GM23248 (cell line): ENCODE measurements at regions not wholly inside any gene's neighbourhood (a gene's known extent, or its start where the extent isn't known, plus 50 kb on each side); places are given as distances from the start of the nearest gene placed in this dataset.

ENCODE experiments used
- DNase-seq: peaks from one replicate; pipeline ENCODE4 v3.0.0-alpha.2; 2015
- H2AFZ ChIP-seq: fragments of 200-600 bp; sonication (generic); 2 replicates; pipeline ENCODE4 v1.6.1; 2016; ENCODE audit warnings: antibody characterized with exemption
- H3F3A ChIP-seq: fragments of 200-600 bp; sonication (generic); 2 replicates; pipeline ENCODE4 v1.6.1; 2016; ENCODE audit warnings: mild to moderate bottlenecking, antibody characterized with exemption, mixed run types; ENCODE audit not compliant: insufficient read depth
- H3K27ac ChIP-seq: fragments of 200-600 bp; sonication (generic); 2 replicates; pipeline ENCODE4 v1.5.1; 2016; ENCODE audit warnings: mild to moderate bottlenecking
- H3K27me3 ChIP-seq: fragments of 200-600 bp; sonication (generic); replicated peaks from 2 replicates; pipeline ENCODE4 v1.6.1; 2016; ENCODE audit warnings: mild to moderate bottlenecking; ENCODE audit not compliant: insufficient read depth
- H3K36me3 ChIP-seq: fragments of 200-600 bp; sonication (generic); 2 replicates; pipeline ENCODE4 v1.6.1; 2016; ENCODE audit warnings: low read depth, mild to moderate bottlenecking
- H3K4me1 ChIP-seq: fragments of 200-600 bp; sonication (generic); 2 replicates; pipeline ENCODE4 v1.6.1; 2016; ENCODE audit warnings: mild to moderate bottlenecking; ENCODE audit not compliant: insufficient read depth
- H3K4me2 ChIP-seq: fragments of 200-600 bp; sonication (generic); one replicate; pipeline ENCODE4 v1.6.1; 2016; ENCODE audit warnings: mild to moderate bottlenecking; ENCODE audit not compliant: unreplicated experiment
- H3K4me3 ChIP-seq: fragments of 200-600 bp; sonication (generic); 2 replicates; pipeline ENCODE4 v1.5.1; 2016; ENCODE audit warnings: mild to moderate bottlenecking
- H3K79me2 ChIP-seq: fragments of 200-600 bp; sonication (generic); 2 replicates; pipeline ENCODE4 v1.6.1; 2016; ENCODE audit warnings: mild to moderate bottlenecking; ENCODE audit not compliant: insufficient read depth
- H3K9ac ChIP-seq: fragments of 200-600 bp; sonication (generic); 2 replicates; pipeline ENCODE4 v1.6.1; 2016; ENCODE audit warnings: mild to moderate bottlenecking
- H3K9me2 ChIP-seq: fragments of 200-600 bp; sonication (generic); 2 replicates; pipeline ENCODE4 v1.6.1; 2016; ENCODE audit warnings: mixed run types, mild to moderate bottlenecking, moderate library complexity; ENCODE audit not compliant: insufficient read depth
- H3K9me3 ChIP-seq: fragments of 200-600 bp; sonication (generic); one replicate; pipeline ENCODE4 v1.6.1; 2017; ENCODE audit warnings: low read depth
- H4K20me1 ChIP-seq: fragments of 200-600 bp; sonication (generic); 2 replicates; pipeline ENCODE4 v1.6.0; 2016; ENCODE audit not compliant: insufficient read depth
- EZH2 ChIP-seq: fragments of 200-600 bp; sonication (generic); IDR thresholded peaks from 2 replicates; pipeline ENCODE4 v1.6.1; 2018; ENCODE audit warnings: antibody characterized with exemption, mild to moderate bottlenecking; ENCODE audit not compliant: insufficient read depth, poor library complexity, severe bottlenecking
- EZH2phosphoT487 ChIP-seq: fragments of 200-600 bp; sonication (generic); IDR thresholded peaks from 2 replicates; pipeline ENCODE4 v1.6.1; 2018; ENCODE audit warnings: antibody characterized with exemption, moderate library complexity, mild to moderate bottlenecking, low read depth; ENCODE audit not compliant: insufficient read depth
- WGBS, 2 experiments: methylation state at CpG; one replicate each; pipeline ENCODE4 v1.1.6; 2015 to 2017; ENCODE audit warnings: low lambda C conversion rate in 2 of 2, low coverage in 1 of 2; ENCODE audit errors: missing lambda C conversion rate in 2 of 2; 5-methylcytosine and 5-hydroxymethylcytosine counted together
- in situ Hi-C: fragments of 300-500 bp; cut with MboI; formaldehyde crosslinking; loops from 2 replicates; pipeline ENCODE4 v1.15.0; 2020

DNA sequence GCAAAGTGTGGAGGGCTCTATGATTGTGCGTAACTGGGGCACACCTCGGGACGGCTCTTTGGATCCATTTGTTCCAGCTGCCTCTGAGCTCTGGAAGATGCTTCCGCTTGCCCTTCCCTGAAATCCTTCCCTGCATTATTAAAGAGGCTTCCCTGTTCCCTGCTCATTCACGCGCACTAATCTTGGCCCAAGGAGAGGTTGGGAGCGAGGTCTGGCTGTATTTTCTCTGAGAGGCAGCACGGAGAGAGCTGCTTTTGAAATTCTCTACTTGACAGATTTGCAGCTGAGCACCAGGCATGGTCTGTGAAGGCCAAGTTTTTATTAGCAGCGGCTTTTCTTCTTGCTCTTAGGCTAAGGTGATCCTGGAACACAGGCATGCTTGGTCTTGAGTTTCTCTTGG, 94.8 kb upstream of the NTM start:
- DNase-seq: no peak
- WGBS, 2 experiments: 20 to 24% methylated on average over 9 of the region's 9 CpGs
- H3K9me2 ChIP-seq: no peaks in the 10 kb centered on the region
- no peaks in the 10 kb centered on the region for H3K9me3 ChIP-seq
- no peaks in the 10 kb centered on the region for H3K4me1 ChIP-seq
- H3K36me3 ChIP-seq: no peaks in the 10 kb centered on the region
- in situ Hi-C loops: no loop called here
- H3K4me3 ChIP-seq: no peak overlapping the region
- no peaks in the 10 kb centered on the region for H3F3A ChIP-seq
- no peak for TF ChIP-seq EZH2
- TF ChIP-seq EZH2phosphoT487: no peak
- no peaks in the 10 kb centered on the region for H4K20me1 ChIP-seq
- H3K4me2 ChIP-seq: no peak overlapping the region
- H3K79me2 ChIP-seq: no peaks in the 10 kb centered on the region
- H3K27me3 ChIP-seq: peaks cover 26% of the 10 kb centered on the region
- no peak overlapping the region for H3K27ac ChIP-seq
- no peak overlapping the region for H2AFZ ChIP-seq
- no peak overlapping the region for H3K9ac ChIP-seq

DNA sequence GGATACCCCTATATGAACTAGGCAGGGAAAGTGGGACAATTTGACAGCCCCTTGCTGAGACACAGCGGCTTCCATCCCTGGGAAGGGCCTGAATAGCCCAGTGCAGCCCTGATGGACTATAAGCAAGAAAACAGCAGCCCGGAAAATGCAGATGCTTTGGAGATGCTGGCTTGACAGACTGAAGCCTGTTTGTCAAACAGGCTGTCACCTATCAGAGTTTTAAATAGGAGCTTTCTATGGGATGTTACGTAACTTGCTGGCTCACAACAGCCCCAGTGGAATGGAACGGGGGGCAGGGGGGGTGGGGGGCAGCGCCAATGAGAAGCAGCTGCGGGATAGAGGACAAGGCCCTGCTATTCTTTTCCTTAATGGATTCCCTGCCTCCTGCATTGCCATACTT, 91.9 kb upstream of the NTM start:
- no peaks in the 10 kb centered on the region for H4K20me1 ChIP-seq
- in situ Hi-C loops: no loop called here
- no peak for TF ChIP-seq EZH2phosphoT487
- no peak for TF ChIP-seq EZH2
- H3K9me2 ChIP-seq: no peaks in the 10 kb centered on the region
- no peaks in the 10 kb centered on the region for H3K9me3 ChIP-seq
- WGBS, 2 experiments: 18 to 24% methylated on average over 6 of the region's 6 CpGs
- no peak for DNase-seq
- H3K79me2 ChIP-seq: no peaks in the 10 kb centered on the region
- H3K27ac ChIP-seq: no peak overlapping the region
- no peaks in the 10 kb centered on the region for H3K4me1 ChIP-seq
- H3K36me3 ChIP-seq: no peaks in the 10 kb centered on the region
- no peak overlapping the region for H2AFZ ChIP-seq
- H3F3A ChIP-seq: no peaks in the 10 kb centered on the region
- no peak overlapping the region for H3K4me3 ChIP-seq
- peaks cover 23% of the 10 kb centered on the region for H3K27me3 ChIP-seq
- H3K4me2 ChIP-seq: no peak overlapping the region
- no peak overlapping the region for H3K9ac ChIP-seq

DNA sequence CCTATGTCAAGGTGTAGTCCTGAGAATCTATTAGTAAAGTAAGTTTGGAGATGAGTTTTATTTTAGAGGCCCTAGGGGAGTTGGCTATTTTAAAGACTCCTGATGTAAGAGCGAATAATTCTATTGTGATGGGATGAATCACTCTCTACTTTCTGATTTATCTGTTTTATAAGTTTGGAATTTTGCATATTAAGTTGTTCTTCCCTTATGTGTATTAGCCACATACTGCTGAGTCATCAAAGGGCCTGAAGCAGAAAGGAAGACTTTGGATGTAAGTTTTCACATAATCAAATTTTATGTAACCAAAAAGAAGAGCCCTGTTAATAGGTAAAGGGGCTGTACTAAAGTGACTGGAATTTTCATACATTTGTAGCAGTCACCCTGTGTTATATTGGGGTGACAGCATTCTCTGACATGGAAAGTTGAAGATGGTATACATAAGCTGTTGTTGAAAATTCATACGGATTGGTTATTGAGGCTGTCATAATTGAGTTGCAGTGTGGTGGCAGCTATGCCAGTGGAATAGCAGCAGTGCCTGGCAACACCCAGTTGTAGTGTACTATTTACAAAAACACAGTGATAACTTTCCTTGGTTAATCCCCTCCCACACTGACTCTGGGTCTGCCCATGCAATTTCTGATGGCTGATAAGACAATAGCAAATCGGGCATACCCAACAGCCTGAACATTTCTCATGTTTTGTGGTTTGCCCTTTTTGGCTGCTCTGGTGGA, 90.6 kb upstream of the NTM start:
- no peak overlapping the region for H3K27ac ChIP-seq
- H3K9me3 ChIP-seq: no peaks in the 10 kb centered on the region
- no peak overlapping the region for H3K9ac ChIP-seq
- peaks cover 10% of the 10 kb centered on the region for H3K27me3 ChIP-seq
- no peaks in the 10 kb centered on the region for H3K79me2 ChIP-seq
- H3K36me3 ChIP-seq: no peaks in the 10 kb centered on the region
- no peak overlapping the region for H3K4me2 ChIP-seq
- no peaks in the 10 kb centered on the region for H3K9me2 ChIP-seq
- no peak overlapping the region for H2AFZ ChIP-seq
- DNase-seq: peak; percentile 13
- H3F3A ChIP-seq: no peaks in the 10 kb centered on the region
- H4K20me1 ChIP-seq: no peaks in the 10 kb centered on the region
- 43 to 44% methylated on average over 3 of the region's 3 CpGs for WGBS, 2 experiments
- TF ChIP-seq EZH2 (no peak), EZH2phosphoT487 (no peak)
- in situ Hi-C loops: no loop called here
- H3K4me3 ChIP-seq: no peak overlapping the region
- no peaks in the 10 kb centered on the region for H3K4me1 ChIP-seq

GRCh38 chr11:131281316-131281715, 89.1 kb upstream of the NTM start:
- no peak for TF ChIP-seq EZH2phosphoT487
- TF ChIP-seq EZH2: no peak
- Histone ChIP-seq H4K20me1 (no peaks in the 10 kb centered on the region), H3K27ac (no peak overlapping the region), H3K9me2 (no peaks in the 10 kb centered on the region), H3K4me2 (no peak overlapping the region), H2AFZ (no peak overlapping the region), H3K9ac (no peak overlapping the region), H3K9me3 (no peaks in the 10 kb centered on the region), H3F3A (no peaks in the 10 kb centered on the region), H3K79me2 (no peaks in the 10 kb centered on the region), H3K4me1 (no peaks in the 10 kb centered on the region), H3K27me3 (peaks cover 8% of the 10 kb centered on the region), H3K36me3 (no peaks in the 10 kb centered on the region), H3K4me3 (no peak overlapping the region)
- no peak for DNase-seq
- in situ Hi-C loops: no loop called here
- WGBS, 2 experiments: 42 to 43% methylated on average over 3 of the region's 3 CpGs
